Mucosa of rectum (tissue), 2 donors: ENCODE measurements at regions not wholly inside any gene's neighbourhood (a gene's known extent, or its start where the extent isn't known, plus 50 kb on each side); places are given as distances from the start of the nearest gene placed in this dataset.

ENCODE experiments used
- H3K27ac ChIP-seq, 2 donors: one replicate each; pipeline ENCODE4 v1.7.0; 2013; ENCODE audit warnings: inconsistent platforms in 2 of 2, low read depth in 2 of 2, low read length in 2 of 2
- H3K27me3 ChIP-seq, 2 donors: one replicate each; pipeline ENCODE4 v1.7.0; 2013; ENCODE audit warnings: low read length in 2 of 2; ENCODE audit not compliant: control insufficient read depth in 2 of 2, insufficient read depth in 2 of 2
- H3K36me3 ChIP-seq, 2 donors: one replicate each; pipeline ENCODE4 v1.7.0; 2013; ENCODE audit warnings: low read length in 2 of 2; ENCODE audit not compliant: control insufficient read depth in 2 of 2, insufficient read depth in 2 of 2
- H3K4me1 ChIP-seq, 2 donors: one replicate each; pipeline ENCODE4 v1.7.0; 2013; ENCODE audit warnings: low read length in 2 of 2, mild to moderate bottlenecking in 1 of 2; ENCODE audit not compliant: control insufficient read depth in 2 of 2, insufficient read depth in 2 of 2
- H3K4me3 ChIP-seq, 2 donors: one replicate each; pipeline ENCODE4 v1.7.0; 2013; ENCODE audit warnings: low read length in 2 of 2
- H3K9ac ChIP-seq, 2 donors: one replicate each; pipeline ENCODE4 v1.7.0; 2013; ENCODE audit warnings: low read length in 2 of 2, low read depth in 1 of 2, mild to moderate bottlenecking in 1 of 2
- H3K9me3 ChIP-seq, 2 donors: one replicate each; pipeline ENCODE4 v1.7.0; 2013; ENCODE audit warnings: low read length in 2 of 2; ENCODE audit not compliant: control insufficient read depth in 2 of 2
- donor health status: healthy.
- donor health status: Normal muscosa, but diverticular disease.

GRCh38 chr1:90591970-90592356, 125.1 kb downstream of the BARHL2 start:
- Histone ChIP-seq H3K4me3 (no peak overlapping the region), H3K36me3 (no peaks in the 10 kb centered on the region), H3K27me3 (no peaks in the 10 kb centered on the region)

GRCh38 chr1:90591355-90591969, 125.6 kb downstream of the BARHL2 start:
- Histone ChIP-seq H3K27ac (no peak overlapping the region), H3K9me3 (peaks cover 0 to 3% of the 10 kb centered on the region in 2 donors), H3K27me3 (no peaks in the 10 kb centered on the region), H3K4me3 (no peak overlapping the region), H3K9ac (no peak overlapping the region), H3K36me3 (no peaks in the 10 kb centered on the region), H3K4me1 (no peaks in the 10 kb centered on the region)

More at GRCh38 chr1:90591970-90592356, 125.1 kb downstream of the BARHL2 start:
- Histone ChIP-seq H3K27ac (no peak overlapping the region), H3K4me1 (no peaks in the 10 kb centered on the region), H3K9ac (no peak overlapping the region), H3K9me3 (peaks cover 0 to 3% of the 10 kb centered on the region in 2 donors)

- H3K4me3 ChIP-seq, result no peak overlapping the region
- no peak overlapping the region for H3K9ac ChIP-seq
- no peaks in the 10 kb centered on the region for H3K27me3 ChIP-seq
- no peak overlapping the region for H3K27ac ChIP-seq
- peaks cover 0 to 2% of the 10 kb centered on the region in 2 donors for H3K4me1 ChIP-seq
- no peaks in the 10 kb centered on the region for H3K36me3 ChIP-seq
- no peaks in the 10 kb centered on the region for H3K9me3 ChIP-seq
These were observed 136.9 kb downstream of the BARHL2 start for GRCh38 chr1:90580176-90580575.

GRCh38 chr1:90579212-90579802, 137.8 kb downstream of the BARHL2 start:
- H3K4me1 ChIP-seq, result peaks cover 0 to 2% of the 10 kb centered on the region in 2 donors
- no peak overlapping the region for H3K9ac ChIP-seq
- H3K4me3 ChIP-seq, result no peak overlapping the region
- no peak overlapping the region for H3K27ac ChIP-seq
- no peaks in the 10 kb centered on the region for H3K36me3 ChIP-seq
- no peaks in the 10 kb centered on the region for H3K27me3 ChIP-seq
- H3K9me3 ChIP-seq, result no peaks in the 10 kb centered on the region

- no peaks in the 10 kb centered on the region for H3K27me3 ChIP-seq
- peaks cover 0 to 1% of the 10 kb centered on the region in 2 donors for H3K4me1 ChIP-seq
- H3K9me3 ChIP-seq, result no peaks in the 10 kb centered on the region
- H3K36me3 ChIP-seq, result no peaks in the 10 kb centered on the region
- no peak overlapping the region for H3K9ac ChIP-seq
- no peak overlapping the region for H3K27ac ChIP-seq
- no peak overlapping the region for H3K4me3 ChIP-seq
These were observed 142.3 kb downstream of the BARHL2 start for GRCh38 chr1:90574692-90575370.

GRCh38 chr1:90573736-90574135, 143.4 kb downstream of the BARHL2 start:
- Histone ChIP-seq H3K9ac (no peak overlapping the region), H3K27me3 (no peaks in the 10 kb centered on the region), H3K36me3 (no peaks in the 10 kb centered on the region), H3K9me3 (no peaks in the 10 kb centered on the region), H3K27ac (no peak overlapping the region), H3K4me3 (no peak overlapping the region), H3K4me1 (no peaks in the 10 kb centered on the region)

- Histone ChIP-seq H3K27ac (no peak overlapping the region), H3K4me3 (no peak overlapping the region), H3K4me1 (no peaks in the 10 kb centered on the region), H3K27me3 (no peaks in the 10 kb centered on the region), H3K9me3 (no peaks in the 10 kb centered on the region), H3K36me3 (no peaks in the 10 kb centered on the region), H3K9ac (no peak overlapping the region)
These were observed 144.7 kb downstream of the BARHL2 start for GRCh38 chr1:90572446-90572845.

GRCh38 chr1:90568436-90568835, 148.7 kb downstream of the BARHL2 start:
- Histone ChIP-seq H3K9ac (no peak overlapping the region), H3K4me3 (no peak overlapping the region), H3K27me3 (no peaks in the 10 kb centered on the region), H3K27ac (no peak overlapping the region), H3K36me3 (no peaks in the 10 kb centered on the region), H3K9me3 (no peaks in the 10 kb centered on the region), H3K4me1 (no peaks in the 10 kb centered on the region)

GRCh38 chr1:90564164-90564563, 152.9 kb downstream of the BARHL2 start:
- H3K27ac ChIP-seq, result no peak overlapping the region
- no peak overlapping the region for H3K4me3 ChIP-seq
- no peaks in the 10 kb centered on the region for H3K4me1 ChIP-seq
- H3K36me3 ChIP-seq, result no peaks in the 10 kb centered on the region
- no peaks in the 10 kb centered on the region for H3K27me3 ChIP-seq
- no peaks in the 10 kb centered on the region for H3K9me3 ChIP-seq
- no peak overlapping the region for H3K9ac ChIP-seq

- Histone ChIP-seq H3K27ac (no peak overlapping the region), H3K4me1 (no peaks in the 10 kb centered on the region), H3K36me3 (no peaks in the 10 kb centered on the region), H3K9me3 (no peaks in the 10 kb centered on the region), H3K9ac (no peak overlapping the region), H3K4me3 (no peak overlapping the region), H3K27me3 (no peaks in the 10 kb centered on the region)
These were observed 154.2 kb downstream of the BARHL2 start for GRCh38 chr1:90562892-90563291.
